ENCODE measurements at regions not wholly inside any gene's neighbourhood (a gene's known extent, or its start where the extent isn't known, plus 50 kb on each side); places are given as distances from the start of the nearest gene placed in this dataset.

GRCh38 chr6:15819226-15819625, 156.4 kb upstream of the DTNBP1 start:
- TF ChIP-seq CTCF (IDR thresholded peaks at IDR 0.05): no peak
- TF ChIP-seq POLR2A (IDR thresholded peaks at IDR 0.05): no peak

Measured in right lobe of liver (tissue), 4 donors.